DOHH2 (cell line): ENCODE measurements at regions not wholly inside any gene's neighbourhood (a gene's known extent, or its start where the extent isn't known, plus 50 kb on each side); places are given as distances from the start of the nearest gene placed in this dataset.

ENCODE experiments used
- CTCF ChIP-seq: fragments of 200-600 bp; sonication (generic); IDR thresholded peaks from one replicate; pipeline ENCODE4 v1.5.1; 2014; ENCODE audit warnings: antibody characterized with exemption, mild to moderate bottlenecking, low read depth, low read length; ENCODE audit not compliant: poor library complexity, severe bottlenecking
- EZH2phosphoT487 ChIP-seq: fragments of 200-600 bp; sonication (generic); IDR thresholded peaks from 2 replicates; pipeline ENCODE4 v1.6.1; 2017; ENCODE audit warnings: borderline replicate concordance, mild to moderate bottlenecking, antibody characterized with exemption, low read length, moderate library complexity, mixed read lengths

DNA sequence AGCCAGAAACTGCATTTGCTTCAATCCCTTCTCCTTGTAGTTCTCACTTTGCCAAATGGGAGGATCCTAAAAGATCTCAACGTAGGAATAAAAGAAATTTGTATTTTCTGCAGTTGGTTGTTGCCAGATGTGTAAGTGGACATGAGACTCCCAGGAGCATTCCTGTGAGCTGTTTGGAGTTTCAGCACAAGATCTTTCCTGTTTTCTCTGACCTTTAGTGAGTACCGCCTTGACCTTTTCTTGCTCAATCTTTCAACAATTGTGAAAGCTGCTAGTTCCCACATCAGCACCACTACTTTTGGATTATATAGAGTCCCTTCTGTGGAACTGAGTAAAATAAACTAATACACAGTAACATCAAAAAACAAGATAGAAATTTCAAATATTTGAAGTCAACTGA, 683.8 kb upstream of the PABPC4L start:
- no peak for TF ChIP-seq CTCF
- TF ChIP-seq EZH2phosphoT487 = no peak
